ENCODE measurements at regions not wholly inside any gene's neighbourhood (a gene's known extent, or its start where the extent isn't known, plus 50 kb on each side); places are given as distances from the start of the nearest gene placed in this dataset.
A peak's percentile ranks its signal among the peaks of the same experiment; 100 is the strongest.

DNA sequence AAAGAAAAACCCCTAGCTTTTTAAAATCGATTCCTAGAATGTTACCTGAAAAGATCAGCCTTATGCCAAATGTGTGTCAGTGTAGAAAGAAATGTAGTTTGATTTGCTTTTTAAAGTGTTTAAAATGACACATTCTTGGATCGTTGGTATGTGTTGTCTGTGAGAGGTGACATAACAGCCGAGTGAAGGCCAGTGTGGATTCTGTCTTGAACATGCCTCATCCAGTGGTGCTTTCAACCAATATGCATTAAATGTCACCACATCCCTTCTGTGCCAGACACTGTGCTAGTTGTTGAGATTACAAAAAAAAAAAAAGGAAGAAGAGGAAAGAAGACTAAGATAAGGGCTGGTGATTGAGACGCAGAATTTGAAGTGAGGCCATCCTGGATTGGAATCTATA, 994.2 kb upstream of the TENM3 start:
- Mint-ChIP-seq H3K27ac (no peak overlapping the region), H3K9me3 (ENCODE audit: low read depth) (peaks cover 5% of the 10 kb centered on the region), H3K4me1 (ENCODE audit: low read depth) (no peaks in the 10 kb centered on the region), H3K4me3 (ENCODE audit: low read depth) (no peak overlapping the region), H3K36me3 (ENCODE audit: insufficient read depth) (no peaks in the 10 kb centered on the region), H3K27me3 (peaks cover 25% of the 10 kb centered on the region)
- TF ChIP-seq, protein P1, sequence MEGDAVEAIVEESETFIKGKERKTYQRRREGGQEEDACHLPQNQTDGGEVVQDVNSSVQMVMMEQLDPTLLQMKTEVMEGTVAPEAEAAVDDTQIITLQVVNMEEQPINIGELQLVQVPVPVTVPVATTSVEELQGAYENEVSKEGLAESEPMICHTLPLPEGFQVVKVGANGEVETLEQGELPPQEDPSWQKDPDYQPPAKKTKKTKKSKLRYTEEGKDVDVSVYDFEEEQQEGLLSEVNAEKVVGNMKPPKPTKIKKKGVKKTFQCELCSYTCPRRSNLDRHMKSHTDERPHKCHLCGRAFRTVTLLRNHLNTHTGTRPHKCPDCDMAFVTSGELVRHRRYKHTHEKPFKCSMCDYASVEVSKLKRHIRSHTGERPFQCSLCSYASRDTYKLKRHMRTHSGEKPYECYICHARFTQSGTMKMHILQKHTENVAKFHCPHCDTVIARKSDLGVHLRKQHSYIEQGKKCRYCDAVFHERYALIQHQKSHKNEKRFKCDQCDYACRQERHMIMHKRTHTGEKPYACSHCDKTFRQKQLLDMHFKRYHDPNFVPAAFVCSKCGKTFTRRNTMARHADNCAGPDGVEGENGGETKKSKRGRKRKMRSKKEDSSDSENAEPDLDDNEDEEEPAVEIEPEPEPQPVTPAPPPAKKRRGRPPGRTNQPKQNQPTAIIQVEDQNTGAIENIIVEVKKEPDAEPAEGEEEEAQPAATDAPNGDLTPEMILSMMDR (IDR thresholded peaks at IDR 0.05; ENCODE audit: unreplicated experiment): no peak
- DNase-seq (ENCODE audit: low spot score, unreplicated experiment): no peak

DNA sequence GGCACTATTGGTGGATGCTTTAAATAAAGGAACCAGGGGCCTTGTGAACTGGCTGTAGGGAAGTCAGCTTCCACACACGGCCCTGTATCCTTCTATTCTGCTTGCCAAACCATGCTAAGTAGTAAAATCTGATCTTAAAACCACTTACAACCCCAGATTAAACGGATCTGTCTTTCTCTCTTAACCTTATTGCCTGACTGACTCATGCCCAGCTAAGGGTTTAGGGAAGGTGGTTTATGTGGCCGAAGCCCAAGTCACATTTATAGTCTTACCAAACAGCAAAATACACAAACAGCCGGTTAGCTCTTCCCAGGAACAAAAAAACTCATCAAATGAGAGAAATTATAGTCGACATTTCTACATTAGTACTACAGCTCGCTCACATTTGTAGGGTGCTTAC, 988.4 kb upstream of the TENM3 start:
- DNase-seq (ENCODE audit: low spot score, unreplicated experiment): no peak
- H3K9me3 Mint-ChIP-seq (ENCODE audit: low read depth): peaks cover 5% of the 10 kb centered on the region

DNA sequence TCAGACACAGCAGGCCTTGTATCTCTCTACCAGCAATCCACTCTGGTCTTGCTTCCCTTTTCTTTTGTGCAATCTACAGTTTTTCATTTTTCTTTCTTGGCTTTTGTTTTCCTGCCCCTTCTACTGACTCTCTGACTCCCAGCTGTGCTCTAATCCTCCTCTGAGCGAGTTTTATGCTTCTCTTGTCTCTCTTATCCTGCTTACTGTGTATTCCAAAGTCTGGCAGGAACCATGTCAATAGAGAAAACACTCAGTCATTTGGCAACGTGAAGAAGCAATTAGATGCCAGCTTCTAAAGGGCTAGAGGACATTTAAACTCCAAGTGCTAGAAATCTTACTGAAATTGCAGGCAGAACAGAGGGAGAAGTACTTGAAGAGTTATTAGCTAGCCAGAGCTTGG, 984.6 kb upstream of the TENM3 start:
- TF ChIP-seq, protein P1 (IDR thresholded peaks at IDR 0.05; ENCODE audit: unreplicated experiment): no peak
- Mint-ChIP-seq H3K9me3 (ENCODE audit: low read depth) (no peaks in the 10 kb centered on the region), H3K4me1 (ENCODE audit: low read depth) (peaks cover 8% of the 10 kb centered on the region), H3K27me3 (peaks cover 14% of the 10 kb centered on the region), H3K4me3 (ENCODE audit: low read depth) (no peak overlapping the region), H3K27ac (no peak overlapping the region), H3K36me3 (ENCODE audit: insufficient read depth) (no peaks in the 10 kb centered on the region)
- no peak for DNase-seq (ENCODE audit: low spot score, unreplicated experiment)

More for the DNA sequence above, 988.4 kb upstream of the TENM3 start:
- Mint-ChIP-seq H3K27me3 (peaks cover 22% of the 10 kb centered on the region), H3K36me3 (ENCODE audit: insufficient read depth) (no peaks in the 10 kb centered on the region), H3K27ac (no peak overlapping the region), H3K4me3 (ENCODE audit: low read depth) (no peak overlapping the region), H3K4me1 (ENCODE audit: low read depth) (peaks cover 3% of the 10 kb centered on the region)
- TF ChIP-seq, protein P1 (IDR thresholded peaks at IDR 0.05; ENCODE audit: unreplicated experiment): no peak

DNA sequence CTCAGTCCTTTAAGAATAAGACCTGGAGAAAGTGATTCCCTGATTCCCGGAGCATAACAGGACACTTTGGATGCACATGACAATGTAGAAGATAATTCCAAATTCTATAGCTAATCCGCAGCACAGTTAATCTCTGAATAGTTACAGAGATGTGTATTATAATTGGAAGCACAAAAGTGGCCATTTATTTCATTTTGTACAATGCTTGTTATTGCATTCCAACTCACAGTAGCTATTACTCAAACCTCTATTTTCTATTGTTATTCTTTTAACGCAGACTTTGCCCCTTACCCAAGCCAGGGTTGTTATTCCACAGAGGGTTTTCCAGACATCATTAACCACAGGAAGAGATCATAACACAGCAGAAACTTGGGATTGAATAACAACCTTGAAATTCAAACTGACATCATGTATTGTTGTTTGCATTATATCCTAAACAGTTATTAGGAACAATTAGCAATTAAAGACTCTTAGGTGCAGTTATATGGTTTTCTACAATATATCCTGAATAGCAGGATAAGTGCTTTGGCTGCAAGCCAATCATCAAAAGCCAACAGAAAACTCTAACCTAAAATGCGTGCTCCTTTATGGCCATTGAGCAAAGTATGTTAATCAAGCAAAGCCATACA, 984.0 kb upstream of the TENM3 start:
- TF ChIP-seq, protein P1 (IDR thresholded peaks at IDR 0.05; ENCODE audit: unreplicated experiment): no peak
- Mint-ChIP-seq H3K4me3 (ENCODE audit: low read depth) (no peak overlapping the region), H3K36me3 (ENCODE audit: insufficient read depth) (no peaks in the 10 kb centered on the region), H3K27ac (no peak overlapping the region), H3K9me3 (ENCODE audit: low read depth) (no peaks in the 10 kb centered on the region), H3K27me3 (peaks cover 13% of the 10 kb centered on the region), H3K4me1 (ENCODE audit: low read depth) (peaks cover 8% of the 10 kb centered on the region)
- no peak for DNase-seq (ENCODE audit: low spot score, unreplicated experiment)

DNA sequence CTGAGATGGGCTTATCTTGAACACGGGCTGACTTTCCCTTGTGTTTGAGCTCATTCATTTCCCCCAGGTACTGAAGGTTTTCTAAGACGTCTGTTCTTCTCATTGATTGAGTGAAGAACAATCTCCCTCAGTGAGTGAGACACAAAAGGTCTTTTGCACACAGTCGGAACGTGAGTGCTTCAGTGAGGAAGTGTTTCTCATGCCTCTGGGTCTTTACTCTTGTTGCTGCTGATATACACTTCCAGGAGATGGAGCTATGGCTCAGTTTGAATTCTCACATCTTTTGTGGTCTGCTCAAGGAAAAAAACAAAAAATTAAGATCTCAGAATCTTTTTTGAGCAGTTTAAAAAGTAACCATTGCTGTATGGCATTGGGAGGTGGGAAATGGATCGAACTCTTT, 981.9 kb upstream of the TENM3 start:
- no peak overlapping the region for H3K27ac Mint-ChIP-seq
- H3K36me3 Mint-ChIP-seq (ENCODE audit: insufficient read depth): no peaks in the 10 kb centered on the region
- no peak overlapping the region for H3K4me3 Mint-ChIP-seq (ENCODE audit: low read depth)
- peaks cover 6% of the 10 kb centered on the region for H3K27me3 Mint-ChIP-seq
- no peaks in the 10 kb centered on the region for H3K9me3 Mint-ChIP-seq (ENCODE audit: low read depth)
- TF ChIP-seq, protein P1 (IDR thresholded peaks at IDR 0.05; ENCODE audit: unreplicated experiment): peak; percentile 54
- peaks cover 8% of the 10 kb centered on the region for H3K4me1 Mint-ChIP-seq (ENCODE audit: low read depth)
- DNase-seq (ENCODE audit: low spot score, unreplicated experiment): no peak
